K562 (cell line): ENCODE measurements at regions not wholly inside any gene's neighbourhood (a gene's known extent, or its start where the extent isn't known, plus 50 kb on each side); places are given as distances from the start of the nearest gene placed in this dataset.

ENCODE experiments used
- ASH1L ChIP-seq: fragments of 450-650 bp; IDR thresholded peaks from 2 replicates; pipeline ENCODE4 v1.6.1; 2018; ENCODE audit warnings: borderline replicate concordance, mild to moderate bottlenecking, low read depth; ENCODE audit not compliant: partially characterized antibody
- DPF2 ChIP-seq: fragments of 450-650 bp; IDR thresholded peaks from 2 replicates; pipeline ENCODE4 v1.6.1; 2016
- FOXA1 ChIP-seq: fragments of 450-650 bp; IDR thresholded peaks from 2 replicates; pipeline ENCODE4 v1.6.1; 2016; ENCODE audit warnings: mild to moderate bottlenecking, borderline replicate concordance
- FOXM1 ChIP-seq, 2 experiments: fragments of 450-650 bp in 1 of 2; sonication (generic) in 1 of 2; formaldehyde crosslinking in 1 of 2; IDR thresholded peaks; 2 replicates each; pipeline versions ENCODE4 v1.6.1 to v1.9.0; 2017 to 2022; ENCODE audit warnings: low read depth in 2 of 2, mild to moderate bottlenecking in 2 of 2, missing genetic modification reagents in 1 of 2, moderate library complexity in 1 of 2
- JUN ChIP-seq, 2 experiments: sonication (generic) in 1 of 2; formaldehyde crosslinking in 1 of 2; IDR thresholded peaks; 2 replicates each; pipeline versions ENCODE4 v1.6.1 to v1.8.0; 2012 to 2022; ENCODE audit warnings: borderline replicate concordance in 2 of 2, mild to moderate bottlenecking in 2 of 2, improper control_type of control experiment in 1 of 2, low read depth in 1 of 2, low read length in 1 of 2, missing genetic modification reagents in 1 of 2
- KLF13 ChIP-seq: fragments of 450-650 bp; IDR thresholded peaks from 2 replicates; pipeline ENCODE4 v1.6.1; 2016; ENCODE audit warnings: missing genetic modification characterization, low read depth, mild to moderate bottlenecking, missing compliant biosample characterization, moderate library complexity, borderline replicate concordance
- NR3C1 ChIP-seq: sonication (generic); formaldehyde crosslinking; IDR thresholded peaks from 2 replicates; pipeline ENCODE4 v1.8.1; 2022; ENCODE audit warnings: missing genetic modification reagents
- SIX5 ChIP-seq, 2 experiments: IDR thresholded peaks; 2 replicates each; pipeline ENCODE4 v1.6.1; 2011; ENCODE audit warnings: low read length in 2 of 2, borderline replicate concordance in 1 of 2, low read depth in 1 of 2, mild to moderate bottlenecking in 1 of 2, moderate library complexity in 1 of 2; ENCODE audit not compliant: insufficient read depth in 1 of 2
- SMARCC2 ChIP-seq: fragments of 450-650 bp; IDR thresholded peaks from 2 replicates; pipeline ENCODE4 v1.6.1; 2017; ENCODE audit warnings: antibody characterized with exemption, moderate library complexity, mild to moderate bottlenecking, low read depth
- SP1 ChIP-seq: sonication (generic); formaldehyde crosslinking; IDR thresholded peaks from 2 replicates; pipeline ENCODE4 v1.8.1; 2022; ENCODE audit warnings: mild to moderate bottlenecking, missing genetic modification reagents
- STAG1 ChIP-seq: sonication (generic); formaldehyde crosslinking; IDR thresholded peaks from 2 replicates; pipeline ENCODE4 v1.5.0; 2020; ENCODE audit warnings: missing genetic modification reagents, borderline replicate concordance
- TAF15 ChIP-seq: fragments of 200-400 bp; formaldehyde crosslinking; IDR thresholded peaks from 2 replicates; pipeline ENCODE4 v1.6.1; 2017; ENCODE audit warnings: mild to moderate bottlenecking, low read depth, low read length, moderate library complexity
- TF ChIP-seq, protein P1 (sequence below), 3 experiments: IDR thresholded peaks in 2 of 3; conservative IDR thresholded peaks in 1 of 3; 2 replicates each; pipeline ENCODE4 v1.5.1; 2011 to 2012; ENCODE audit warnings: low read length in 3 of 3, mild to moderate bottlenecking in 3 of 3, control low read depth in 2 of 3, improper control_type of control experiment in 1 of 3, inconsistent platforms in 1 of 3, low read depth in 1 of 3, mixed read lengths in 1 of 3, moderate library complexity in 1 of 3; ENCODE audit not compliant: insufficient read depth in 2 of 3
- TF ChIP-seq, protein P2 (sequence below): IDR thresholded peaks from 2 replicates; pipeline ENCODE4 v1.6.1; 2011; ENCODE audit warnings: borderline replicate concordance, low read depth, mild to moderate bottlenecking, moderate library complexity, low read length; ENCODE audit not compliant: insufficient read depth, poor library complexity, severe bottlenecking

DNA sequence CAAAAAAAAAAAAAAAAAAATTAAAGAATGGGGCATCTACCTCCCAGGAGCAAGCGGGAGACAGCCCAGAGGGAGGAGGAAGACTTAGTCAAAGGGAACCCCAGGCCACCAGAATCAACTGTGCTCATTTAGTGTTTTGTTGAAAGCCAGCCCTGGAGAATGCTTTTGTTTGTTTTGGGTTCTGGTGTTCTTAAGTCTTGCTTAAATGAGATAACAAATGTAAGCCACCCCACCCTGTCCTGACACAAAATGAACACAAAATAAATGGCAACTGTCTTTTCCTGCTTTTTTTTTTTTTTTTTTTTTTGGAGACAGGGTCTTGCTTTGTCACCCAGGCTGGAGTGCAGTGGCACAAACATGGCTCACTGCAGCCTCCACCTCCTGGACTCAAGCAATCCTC is 165.0 kb upstream of the JARID2 start:
- TF ChIP-seq JUN (IDR thresholded peaks at IDR 0.05; ENCODE audit: borderline replicate concordance, low read depth, low read length) (no peak), JUN (CRISPR knock-in tag; IDR thresholded peaks at IDR 0.05; ENCODE audit: borderline replicate concordance) (no peak), STAG1 (CRISPR knock-in tag) (no peak), DPF2 (no peak), SIX5 (IDR thresholded peaks at IDR 0.05; ENCODE audit: borderline replicate concordance in 1 of 2, insufficient read depth in 1 of 2, low read depth in 1 of 2, low read length in 2 of 2) (no peak), FOXA1 (no peak), SP1 (CRISPR knock-in tag) (no peak), KLF13 (tag) (no peak), FOXM1 (IDR thresholded peaks at IDR 0.05; ENCODE audit: low read depth) (no peak), FOXM1 (CRISPR knock-in tag; IDR thresholded peaks at IDR 0.05; ENCODE audit: low read depth) (no peak), NR3C1 (no peak), ASH1L (no peak), SMARCC2 (no peak), TAF15 (no peak)
- TF ChIP-seq, protein P1, sequence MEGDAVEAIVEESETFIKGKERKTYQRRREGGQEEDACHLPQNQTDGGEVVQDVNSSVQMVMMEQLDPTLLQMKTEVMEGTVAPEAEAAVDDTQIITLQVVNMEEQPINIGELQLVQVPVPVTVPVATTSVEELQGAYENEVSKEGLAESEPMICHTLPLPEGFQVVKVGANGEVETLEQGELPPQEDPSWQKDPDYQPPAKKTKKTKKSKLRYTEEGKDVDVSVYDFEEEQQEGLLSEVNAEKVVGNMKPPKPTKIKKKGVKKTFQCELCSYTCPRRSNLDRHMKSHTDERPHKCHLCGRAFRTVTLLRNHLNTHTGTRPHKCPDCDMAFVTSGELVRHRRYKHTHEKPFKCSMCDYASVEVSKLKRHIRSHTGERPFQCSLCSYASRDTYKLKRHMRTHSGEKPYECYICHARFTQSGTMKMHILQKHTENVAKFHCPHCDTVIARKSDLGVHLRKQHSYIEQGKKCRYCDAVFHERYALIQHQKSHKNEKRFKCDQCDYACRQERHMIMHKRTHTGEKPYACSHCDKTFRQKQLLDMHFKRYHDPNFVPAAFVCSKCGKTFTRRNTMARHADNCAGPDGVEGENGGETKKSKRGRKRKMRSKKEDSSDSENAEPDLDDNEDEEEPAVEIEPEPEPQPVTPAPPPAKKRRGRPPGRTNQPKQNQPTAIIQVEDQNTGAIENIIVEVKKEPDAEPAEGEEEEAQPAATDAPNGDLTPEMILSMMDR (IDR thresholded peaks at IDR 0.05 in 2 of 3, conservative IDR thresholded peaks at IDR 0.05 in 1 of 3; ENCODE audit: insufficient read depth in 2 of 3, low read depth in 1 of 3, low read length in 3 of 3), result no peak
- TF ChIP-seq, protein P2, sequence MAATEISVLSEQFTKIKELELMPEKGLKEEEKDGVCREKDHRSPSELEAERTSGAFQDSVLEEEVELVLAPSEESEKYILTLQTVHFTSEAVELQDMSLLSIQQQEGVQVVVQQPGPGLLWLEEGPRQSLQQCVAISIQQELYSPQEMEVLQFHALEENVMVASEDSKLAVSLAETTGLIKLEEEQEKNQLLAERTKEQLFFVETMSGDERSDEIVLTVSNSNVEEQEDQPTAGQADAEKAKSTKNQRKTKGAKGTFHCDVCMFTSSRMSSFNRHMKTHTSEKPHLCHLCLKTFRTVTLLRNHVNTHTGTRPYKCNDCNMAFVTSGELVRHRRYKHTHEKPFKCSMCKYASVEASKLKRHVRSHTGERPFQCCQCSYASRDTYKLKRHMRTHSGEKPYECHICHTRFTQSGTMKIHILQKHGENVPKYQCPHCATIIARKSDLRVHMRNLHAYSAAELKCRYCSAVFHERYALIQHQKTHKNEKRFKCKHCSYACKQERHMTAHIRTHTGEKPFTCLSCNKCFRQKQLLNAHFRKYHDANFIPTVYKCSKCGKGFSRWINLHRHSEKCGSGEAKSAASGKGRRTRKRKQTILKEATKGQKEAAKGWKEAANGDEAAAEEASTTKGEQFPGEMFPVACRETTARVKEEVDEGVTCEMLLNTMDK, result no peak
